ENCODE measurements at regions not wholly inside any gene's neighbourhood (a gene's known extent, or its start where the extent isn't known, plus 50 kb on each side); places are given as distances from the start of the nearest gene placed in this dataset.
A peak's percentile ranks its signal among the peaks of the same experiment; 100 is the strongest.

GRCh38 chr11:13874597-13874996 lies 87.9 kb upstream of the SPON1 start:
- DNase-seq = no peak

- no peak for DNase-seq
Measured at GRCh38 chr11:13875643-13876042, 86.9 kb upstream of the SPON1 start.

GRCh38 chr11:13876423-13876822 lies 86.1 kb upstream of the SPON1 start:
- no peak for DNase-seq

- no peak for DNase-seq
Measured at GRCh38 chr11:13878077-13878476, 84.4 kb upstream of the SPON1 start.

- DNase-seq = no peak
Measured at GRCh38 chr11:13880634-13881033, 81.9 kb upstream of the SPON1 start.

- DNase-seq = no peak
Measured at GRCh38 chr11:13881226-13881905, 81.2 kb upstream of the SPON1 start.

- DNase-seq = no peak
Measured at GRCh38 chr11:13883042-13883441, 79.5 kb upstream of the SPON1 start.

GRCh38 chr11:13883589-13883988 lies 78.9 kb upstream of the SPON1 start:
- DNase-seq = no peak

GRCh38 chr11:13884158-13884799 lies 78.2 kb upstream of the SPON1 start:
- no peak for DNase-seq

GRCh38 chr11:13885083-13885482 lies 77.4 kb upstream of the SPON1 start:
- no peak for DNase-seq

GRCh38 chr11:13889552-13890249 lies 72.8 kb upstream of the SPON1 start:
- peak; percentile 16 for DNase-seq

GRCh38 chr11:13891911-13892310 lies 70.6 kb upstream of the SPON1 start:
- peak; percentile 76 for DNase-seq

GRCh38 chr11:13896175-13896980 lies 66.1 kb upstream of the SPON1 start:
- DNase-seq = no peak

- DNase-seq = no peak
Measured at GRCh38 chr11:13896981-13897353, 65.6 kb upstream of the SPON1 start.

- DNase-seq = no peak
Measured at GRCh38 chr11:13897646-13898276, 64.8 kb upstream of the SPON1 start.

GRCh38 chr11:13899603-13900002 lies 62.9 kb upstream of the SPON1 start:
- no peak for DNase-seq

GRCh38 chr11:13902523-13902922 lies 60.0 kb upstream of the SPON1 start:
- DNase-seq = no peak

- DNase-seq = no peak
Measured at GRCh38 chr11:13905137-13905781, 57.3 kb upstream of the SPON1 start.

- DNase-seq = no peak
Measured at GRCh38 chr11:13907678-13908077, 54.8 kb upstream of the SPON1 start.

- DNase-seq = no peak
Measured at GRCh38 chr11:13908535-13908934, 54.0 kb upstream of the SPON1 start.

Data from SHP77 treated with DMSO at 0.1 percent for 48 hours (cell line).